K562 (cell line): ENCODE measurements at regions not wholly inside any gene's neighbourhood (a gene's known extent, or its start where the extent isn't known, plus 50 kb on each side); places are given as distances from the start of the nearest gene placed in this dataset.

Experiments used
- ATAC-seq: fragments of 200-7000 bp; cut with Tn5 transposase; 3 replicates; pipeline ENCODE4 v1.9.1; 2020; ENCODE audit warnings: moderate library complexity
- BruUV-seq: library from RNA; stranded (reverse); fragments of 400-500 nt; replicated peaks from 2 replicates; lab custom pipeline; 2021; lab: Mats Ljungman, UMichigan
- CTCF ChIA-PET: fragments of 300-600 bp; formaldehyde crosslinking; extraction: SDS; loops from one replicate; lab custom pipeline; 2021; ENCODE audit warnings: low intra/inter-chr PET ratio; lab: Yijun Ruan, JAX
- POLR2A ChIA-PET: fragments of 300-600, 350-650 bp; sonication (Branson Sonifier 250); formaldehyde crosslinking; extraction: SDS; loops from one replicate; lab custom pipeline; 2021; ENCODE audit warnings: antibody characterized with exemption, inconsistent platforms; lab: Yijun Ruan, JAX
- DNase-seq, 4 experiments: peaks; one replicate each; pipeline versions ENCODE4 v3.0.0 to v3.0.0-alpha.2; 2011 to 2018; ENCODE audit warnings: low spot score in 3 of 4, mixed read lengths in 3 of 4; ENCODE audit errors: extremely low read depth in 1 of 4
- FAIRE-seq: peaks from 2 replicates; lab custom pipeline; 2011; peaks lifted over from hg19 to GRCh38; lab: Jason Lieb, UNC
- H2AFZ ChIP-seq: 2 replicates; pipeline ENCODE4 v1.6.0; 2011; ENCODE audit warnings: low read depth, low read length, control low read depth, inconsistent platforms
- H3K27ac ChIP-seq: fragments of 200-600 bp; 3 replicates; pipeline ENCODE4 v1.8.0; 2011; ENCODE audit warnings: low read depth, mild to moderate bottlenecking, control low read depth, inconsistent platforms, low read length, moderate library complexity, mixed read lengths; ENCODE audit errors: extremely low read depth
- H3K27me3 ChIP-seq, 2 experiments: fragments of 300-600 bp in 1 of 2; 2 replicates in 1 of 2; 3 replicates in 1 of 2; pipeline versions ENCODE4 v1.6.0 to v1.8.0; 2011; ENCODE audit warnings: inconsistent platforms in 2 of 2, low read length in 2 of 2, mild to moderate bottlenecking in 1 of 2, mixed read lengths in 1 of 2, moderate library complexity in 1 of 2; ENCODE audit not compliant: control insufficient read depth in 2 of 2, insufficient read depth in 2 of 2
- H3K36me3 ChIP-seq: fragments of 300-600 bp; 3 replicates; pipeline ENCODE4 v1.8.0; 2011; ENCODE audit warnings: mild to moderate bottlenecking, low read length, inconsistent platforms; ENCODE audit not compliant: control insufficient read depth, insufficient read depth
- H3K4me1 ChIP-seq, 2 experiments: fragments of 200-600 bp in 1 of 2; replicated peaks in 1 of 2; 2 replicates in 1 of 2; 3 replicates in 1 of 2; pipeline versions ENCODE4 v1.5.1 to v1.8.0; 2011; ENCODE audit warnings: inconsistent platforms in 2 of 2, low read length in 2 of 2, mild to moderate bottlenecking in 1 of 2, mixed read lengths in 1 of 2, moderate library complexity in 1 of 2; ENCODE audit not compliant: control insufficient read depth in 2 of 2, insufficient read depth in 2 of 2
- H3K4me2 ChIP-seq: 2 replicates; pipeline ENCODE4 v1.6.1; 2011; ENCODE audit warnings: low read length, control low read depth, inconsistent platforms, mixed read lengths; ENCODE audit not compliant: insufficient read depth
- H3K4me3 ChIP-seq: fragments of 200-600 bp; sonication (generic), shearing (Covaris generic); 2 replicates; pipeline ENCODE4 v1.5.1; 2016; ENCODE audit warnings: control low read depth, inconsistent platforms
- H3K79me2 ChIP-seq: fragments of 200-600 bp; 3 replicates; pipeline ENCODE4 v1.8.0; 2011; ENCODE audit warnings: low read length, inconsistent platforms; ENCODE audit not compliant: control insufficient read depth, insufficient read depth
- H3K9ac ChIP-seq, 2 experiments: 2 replicates each; pipeline versions ENCODE4 v1.6.0 to v1.6.1; 2011; ENCODE audit warnings: low read depth in 2 of 2, low read length in 2 of 2, control low read depth in 1 of 2, inconsistent platforms in 1 of 2, mild to moderate bottlenecking in 1 of 2, mixed read lengths in 1 of 2; ENCODE audit not compliant: insufficient read depth in 1 of 2
- H3K9me1 ChIP-seq: one replicate; pipeline ENCODE4 v1.6.0; 2011; ENCODE audit warnings: inconsistent platforms, mild to moderate bottlenecking, low read length, moderate library complexity; ENCODE audit not compliant: control insufficient read depth, insufficient read depth
- H3K9me3 ChIP-seq: replicated peaks from 2 replicates; pipeline ENCODE4 v1.5.1; 2011; ENCODE audit warnings: low read depth, low read length, inconsistent platforms; ENCODE audit not compliant: control insufficient read depth, insufficient read depth
- H4K20me1 ChIP-seq: replicated peaks from 2 replicates; pipeline ENCODE4 v1.6.1; 2011; ENCODE audit warnings: low read length, inconsistent platforms, mixed read lengths; ENCODE audit not compliant: control insufficient read depth, insufficient read depth
- CTBP1 ChIP-seq: fragments of 450-650 bp; IDR thresholded peaks from 2 replicates; pipeline ENCODE4 v1.6.1; 2016; ENCODE audit warnings: borderline replicate concordance
- DEAF1 ChIP-seq: fragments of 450-650 bp; formaldehyde crosslinking; IDR thresholded peaks from 2 replicates; pipeline ENCODE4 v1.4.0; 2020; ENCODE audit warnings: mild to moderate bottlenecking, moderate library complexity
- KDM5B ChIP-seq: fragments of 200-600 bp; sonication (generic); IDR thresholded peaks from 2 replicates; pipeline ENCODE4 v1.6.1; 2012; ENCODE audit warnings: low read depth, mild to moderate bottlenecking, moderate library complexity, low read length, control low read depth, inconsistent platforms; ENCODE audit not compliant: insufficient replicate concordance
- NELFE ChIP-seq: IDR thresholded peaks from 2 replicates; pipeline ENCODE4 v1.6.1; 2011; ENCODE audit warnings: mild to moderate bottlenecking; ENCODE audit not compliant: insufficient read depth, insufficient read length
- NEUROD1 ChIP-seq: fragments of 150-350 bp; IDR thresholded peaks from 2 replicates; pipeline ENCODE4 v1.6.1; 2014; ENCODE audit warnings: borderline replicate concordance, low read length, low read depth; ENCODE audit not compliant: partially characterized antibody
- NR0B1 ChIP-seq: fragments of 450-650 bp; IDR thresholded peaks from one replicate; pipeline ENCODE4 v1.6.1; 2018; ENCODE audit warnings: mild to moderate bottlenecking, moderate library complexity; ENCODE audit not compliant: partially characterized antibody
- RHOXF2B ChIP-seq: fragments of 250-450 bp; sonication (Bioruptor Pico); conservative IDR thresholded peaks from 2 replicates; pipeline ENCODE4 v1.5.1; 2021
- SETDB1 ChIP-seq: IDR thresholded peaks from one replicate; pipeline ENCODE4 v1.6.1; 2012; ENCODE audit warnings: low read length, control low read depth, inconsistent platforms
- TOE1 ChIP-seq, 2 experiments: fragments of 450-650 bp in 1 of 2; sonication (generic) in 1 of 2; formaldehyde crosslinking in 1 of 2; IDR thresholded peaks; 2 replicates each; pipeline versions ENCODE4 v1.7.1 to v1.8.0; 2016 to 2022; ENCODE audit warnings: borderline replicate concordance in 2 of 2, mild to moderate bottlenecking in 2 of 2, antibody characterized with exemption in 1 of 2, inconsistent platforms in 1 of 2, low read depth in 1 of 2, missing genetic modification reagents in 1 of 2, moderate library complexity in 1 of 2
- ZNF121 ChIP-seq: sonication (generic); formaldehyde crosslinking; conservative IDR thresholded peaks from 2 replicates; pipeline ENCODE4 v1.8.0; 2022; ENCODE audit warnings: missing genetic modification reagents
- in situ Hi-C: fragments of 300-500 bp; cut with MboI; formaldehyde crosslinking; loops from 4 replicates; pipeline ENCODE4 v1.15.0; 2018; ENCODE audit warnings: inconsistent platforms, mixed read lengths
- intact Hi-C: fragments of 100-400 bp; cut with micrococcal nuclease; formaldehyde crosslinking; loops from 2 replicates; pipeline ENCODE4 v1.14.2; 2022
- TF ChIP-seq, protein P1 (sequence below): fragments of 200-400 bp; formaldehyde crosslinking; IDR thresholded peaks from 2 replicates; pipeline ENCODE4 v1.6.1; 2017; ENCODE audit warnings: mild to moderate bottlenecking, low read depth, low read length, moderate library complexity
- TF ChIP-seq, protein P2 (sequence below): fragments of 250-450 bp; sonication (Bioruptor Pico); IDR thresholded peaks from 2 replicates; pipeline ENCODE4 v1.4.0; 2020; ENCODE audit warnings: mild to moderate bottlenecking, moderate library complexity, borderline replicate concordance

DNA sequence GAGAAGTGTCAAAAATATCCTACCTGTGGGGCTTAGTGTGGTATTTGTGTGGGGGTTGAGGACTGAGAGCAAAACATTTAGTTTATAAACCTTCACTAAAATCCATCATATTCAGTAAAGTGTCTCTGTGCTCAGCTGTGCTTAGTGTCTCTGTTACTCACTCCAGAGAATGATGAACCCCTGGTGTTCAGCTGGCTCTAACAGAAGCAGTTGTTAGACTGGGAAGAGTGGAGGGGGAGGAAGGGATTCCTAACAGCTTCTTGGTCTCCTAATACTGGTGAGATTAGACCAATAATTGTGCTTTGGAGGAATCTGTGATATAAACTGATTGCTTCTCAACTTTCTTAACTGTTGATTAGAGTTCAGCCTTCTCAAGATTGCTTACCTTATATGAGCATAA is 1123.5 kb downstream of the ROBO2 start (continued):
- no peak for TF ChIP-seq DEAF1
- no peak for TF ChIP-seq TOE1 (IDR thresholded peaks at IDR 0.05; ENCODE audit: borderline replicate concordance)
- TF ChIP-seq TOE1 (CRISPR knock-in tag; IDR thresholded peaks at IDR 0.05; ENCODE audit: borderline replicate concordance, low read depth), result no peak
- TF ChIP-seq NELFE, result no peak

DNA sequence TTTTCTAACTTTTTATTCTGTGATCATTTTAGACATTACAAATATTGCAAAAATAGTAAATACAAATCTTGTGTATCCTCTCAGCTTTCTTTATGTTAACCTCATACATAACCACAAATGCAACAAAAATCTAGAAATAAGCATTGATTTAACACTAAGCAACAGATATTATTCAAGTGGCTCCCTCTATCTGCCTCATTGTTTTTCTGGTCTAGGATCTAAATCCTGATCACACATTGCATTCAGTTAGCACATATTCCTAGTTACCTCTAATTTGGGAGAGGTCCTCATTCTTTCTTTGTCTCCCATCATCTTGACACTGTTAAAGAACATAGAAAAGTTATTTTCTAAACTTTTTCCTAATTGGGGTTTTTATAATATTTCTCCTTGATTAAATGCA is 1126.0 kb downstream of the ROBO2 start:
- FAIRE-seq (no peak), ATAC-seq (no peak), DNase-seq (no peak)
- Histone ChIP-seq H3K9ac (no peak overlapping the region), H3K4me2 (no peak overlapping the region), H3K36me3 (no peaks in the 10 kb centered on the region), H3K27me3 (no peaks in the 10 kb centered on the region), H3K79me2 (no peaks in the 10 kb centered on the region), H3K9me3 (no peaks in the 10 kb centered on the region), H2AFZ (no peak overlapping the region), H3K4me3 (no peak overlapping the region), H3K27ac (no peak overlapping the region), H3K9me1 (no peaks in the 10 kb centered on the region), H4K20me1 (no peaks in the 10 kb centered on the region), H3K4me1 (no peaks in the 10 kb centered on the region)
- POLR2A ChIA-PET, result no interaction called here
- BruUV-seq, result no TSS peak
- CTCF ChIA-PET, result no interaction called here
- in situ Hi-C loops, result no loop called here
- TF ChIP-seq SETDB1, result no peak
- no peak for TF ChIP-seq NEUROD1
- no peak for TF ChIP-seq ZNF121
- TF ChIP-seq CTBP1, result no peak
- TF ChIP-seq, protein P1, sequence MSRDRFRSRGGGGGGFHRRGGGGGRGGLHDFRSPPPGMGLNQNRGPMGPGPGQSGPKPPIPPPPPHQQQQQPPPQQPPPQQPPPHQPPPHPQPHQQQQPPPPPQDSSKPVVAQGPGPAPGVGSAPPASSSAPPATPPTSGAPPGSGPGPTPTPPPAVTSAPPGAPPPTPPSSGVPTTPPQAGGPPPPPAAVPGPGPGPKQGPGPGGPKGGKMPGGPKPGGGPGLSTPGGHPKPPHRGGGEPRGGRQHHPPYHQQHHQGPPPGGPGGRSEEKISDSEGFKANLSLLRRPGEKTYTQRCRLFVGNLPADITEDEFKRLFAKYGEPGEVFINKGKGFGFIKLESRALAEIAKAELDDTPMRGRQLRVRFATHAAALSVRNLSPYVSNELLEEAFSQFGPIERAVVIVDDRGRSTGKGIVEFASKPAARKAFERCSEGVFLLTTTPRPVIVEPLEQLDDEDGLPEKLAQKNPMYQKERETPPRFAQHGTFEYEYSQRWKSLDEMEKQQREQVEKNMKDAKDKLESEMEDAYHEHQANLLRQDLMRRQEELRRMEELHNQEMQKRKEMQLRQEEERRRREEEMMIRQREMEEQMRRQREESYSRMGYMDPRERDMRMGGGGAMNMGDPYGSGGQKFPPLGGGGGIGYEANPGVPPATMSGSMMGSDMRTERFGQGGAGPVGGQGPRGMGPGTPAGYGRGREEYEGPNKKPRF, result no peak
- TF ChIP-seq RHOXF2B, result no peak
- TF ChIP-seq KDM5B, result no peak
- TF ChIP-seq NR0B1, result no peak
- TF ChIP-seq, protein P2, sequence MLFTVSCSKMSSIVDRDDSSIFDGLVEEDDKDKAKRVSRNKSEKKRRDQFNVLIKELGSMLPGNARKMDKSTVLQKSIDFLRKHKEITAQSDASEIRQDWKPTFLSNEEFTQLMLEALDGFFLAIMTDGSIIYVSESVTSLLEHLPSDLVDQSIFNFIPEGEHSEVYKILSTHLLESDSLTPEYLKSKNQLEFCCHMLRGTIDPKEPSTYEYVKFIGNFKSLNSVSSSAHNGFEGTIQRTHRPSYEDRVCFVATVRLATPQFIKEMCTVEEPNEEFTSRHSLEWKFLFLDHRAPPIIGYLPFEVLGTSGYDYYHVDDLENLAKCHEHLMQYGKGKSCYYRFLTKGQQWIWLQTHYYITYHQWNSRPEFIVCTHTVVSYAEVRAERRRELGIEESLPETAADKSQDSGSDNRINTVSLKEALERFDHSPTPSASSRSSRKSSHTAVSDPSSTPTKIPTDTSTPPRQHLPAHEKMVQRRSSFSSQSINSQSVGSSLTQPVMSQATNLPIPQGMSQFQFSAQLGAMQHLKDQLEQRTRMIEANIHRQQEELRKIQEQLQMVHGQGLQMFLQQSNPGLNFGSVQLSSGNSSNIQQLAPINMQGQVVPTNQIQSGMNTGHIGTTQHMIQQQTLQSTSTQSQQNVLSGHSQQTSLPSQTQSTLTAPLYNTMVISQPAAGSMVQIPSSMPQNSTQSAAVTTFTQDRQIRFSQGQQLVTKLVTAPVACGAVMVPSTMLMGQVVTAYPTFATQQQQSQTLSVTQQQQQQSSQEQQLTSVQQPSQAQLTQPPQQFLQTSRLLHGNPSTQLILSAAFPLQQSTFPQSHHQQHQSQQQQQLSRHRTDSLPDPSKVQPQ (CRISPR knock-in tag), result no peak
- intact Hi-C loops, result no loop called here
